Astrocyte (in vitro differentiated cells and primary cell): ENCODE measurements at regions not wholly inside any gene's neighbourhood (a gene's known extent, or its start where the extent isn't known, plus 50 kb on each side); places are given as distances from the start of the nearest gene placed in this dataset.

Experiments used
- DNase-seq: peaks from one replicate; pipeline ENCODE4 v3.0.0-alpha.2; 2010; ENCODE audit warnings: low read depth
- FAIRE-seq: peaks from 2 replicates; lab custom pipeline; 2011; peaks lifted over from hg19 to GRCh38; lab: Jason Lieb, UNC
- H2AFZ ChIP-seq: 2 replicates; pipeline ENCODE4 v1.6.0; 2012; ENCODE audit warnings: low read depth, low read length, inconsistent platforms
- H3K27ac ChIP-seq: 2 replicates; pipeline ENCODE4 v1.5.1; 2011; ENCODE audit warnings: low read depth, low read length, inconsistent platforms
- H3K27me3 ChIP-seq: 2 replicates; pipeline ENCODE4 v1.6.0; 2011; ENCODE audit warnings: low read length, inconsistent platforms; ENCODE audit not compliant: insufficient read depth
- H3K36me3 ChIP-seq: 2 replicates; pipeline ENCODE4 v1.5.1; 2011; ENCODE audit warnings: low read length, inconsistent platforms; ENCODE audit not compliant: insufficient read depth
- H3K4me1 ChIP-seq: 2 replicates; pipeline ENCODE4 v1.5.1; 2011; ENCODE audit warnings: low read length, inconsistent platforms; ENCODE audit not compliant: insufficient read depth
- H3K4me2 ChIP-seq: 2 replicates; pipeline ENCODE4 v1.6.0; 2012; ENCODE audit warnings: low read length, inconsistent platforms
- H3K4me3 ChIP-seq: 2 replicates; pipeline ENCODE4 v1.5.1; 2011; ENCODE audit warnings: low read depth, mild to moderate bottlenecking, low read length, inconsistent platforms; ENCODE audit not compliant: insufficient read depth
- H3K79me2 ChIP-seq: 2 replicates; pipeline ENCODE4 v1.6.0; 2012; ENCODE audit warnings: mild to moderate bottlenecking, low read length, inconsistent platforms; ENCODE audit not compliant: insufficient read depth
- H3K9ac ChIP-seq: 2 replicates; pipeline ENCODE4 v1.6.0; 2012; ENCODE audit warnings: mild to moderate bottlenecking, low read length, inconsistent platforms
- H3K9me3 ChIP-seq: 2 replicates; pipeline ENCODE4 v1.5.1; 2012; ENCODE audit warnings: low read depth, mild to moderate bottlenecking, low read length, inconsistent platforms; ENCODE audit not compliant: insufficient read depth
- H4K20me1 ChIP-seq: 2 replicates; pipeline ENCODE4 v1.6.0; 2012; ENCODE audit warnings: low read length, inconsistent platforms; ENCODE audit not compliant: insufficient read depth
- H3K27ac Mint-ChIP-seq: one replicate; pipeline ENCODE4 v1.8.0; 2021; ENCODE audit warnings: mild to moderate bottlenecking, mixed read lengths; ENCODE audit not compliant: unreplicated experiment
- H3K27me3 Mint-ChIP-seq: one replicate; pipeline ENCODE4 v1.8.0; 2021; ENCODE audit warnings: low read depth, mixed read lengths; ENCODE audit not compliant: unreplicated experiment
- H3K36me3 Mint-ChIP-seq: one replicate; pipeline ENCODE4 v1.8.0; 2021; ENCODE audit warnings: low read depth, mixed read lengths; ENCODE audit not compliant: unreplicated experiment
- H3K4me1 Mint-ChIP-seq: one replicate; pipeline ENCODE4 v1.8.0; 2021; ENCODE audit warnings: low read depth, mixed read lengths; ENCODE audit not compliant: unreplicated experiment
- H3K4me3 Mint-ChIP-seq: one replicate; pipeline ENCODE4 v1.8.0; 2021; ENCODE audit warnings: mild to moderate bottlenecking, moderate library complexity, mixed read lengths; ENCODE audit not compliant: unreplicated experiment
- H3K9me3 Mint-ChIP-seq: one replicate; pipeline ENCODE4 v1.8.0; 2021; ENCODE audit warnings: mild to moderate bottlenecking, mixed read lengths; ENCODE audit not compliant: unreplicated experiment
- EZH2 ChIP-seq: IDR thresholded peaks from 2 replicates; pipeline ENCODE4 v1.6.1; 2012; ENCODE audit warnings: mild to moderate bottlenecking, low read length, inconsistent platforms; ENCODE audit not compliant: insufficient read depth
- TF ChIP-seq, protein P1 (sequence below): IDR thresholded peaks from 2 replicates; pipeline ENCODE4 v1.5.1; 2011; ENCODE audit warnings: low read depth, mild to moderate bottlenecking, inconsistent platforms, low read length, moderate library complexity; ENCODE audit not compliant: insufficient read depth

DNA sequence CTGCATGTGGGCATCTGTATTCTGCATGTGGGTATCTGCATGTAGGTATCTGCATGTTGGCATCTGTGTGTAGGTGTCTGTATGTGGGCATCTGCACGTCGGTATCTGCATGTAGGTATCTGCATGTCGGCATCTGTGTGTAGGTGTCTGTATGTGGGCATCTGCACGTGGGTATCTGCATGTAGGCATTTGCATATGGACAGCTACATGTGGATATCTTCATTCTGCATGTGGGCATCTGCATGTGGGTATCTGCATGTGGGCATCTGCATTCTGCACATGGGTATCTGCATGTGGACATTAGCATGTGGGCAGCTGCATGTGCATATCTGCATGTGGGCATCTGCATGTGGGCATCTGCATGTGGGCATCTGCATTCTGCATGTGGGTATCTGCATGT is 537.4 kb downstream of the RNF144A start:
- Histone ChIP-seq H3K4me1 (no peaks in the 10 kb centered on the region), H3K36me3 (no peaks in the 10 kb centered on the region), H3K4me3 (no peak overlapping the region), H4K20me1 (no peaks in the 10 kb centered on the region), H2AFZ (no peak overlapping the region), H3K9me3 (peaks cover 3% of the 10 kb centered on the region), H3K27ac (no peak overlapping the region), H3K9ac (no peak overlapping the region), H3K4me2 (no peak overlapping the region), H3K27me3 (no peaks in the 10 kb centered on the region), H3K79me2 (no peaks in the 10 kb centered on the region)
- Mint-ChIP-seq H3K36me3 (no peaks in the 10 kb centered on the region), H3K9me3 (no peaks in the 10 kb centered on the region), H3K27ac (no peak overlapping the region), H3K4me3 (no peak overlapping the region), H3K4me1 (peaks cover 4% of the 10 kb centered on the region), H3K27me3 (no peaks in the 10 kb centered on the region)
- DNase-seq (no peak), FAIRE-seq (no peak)
- TF ChIP-seq EZH2: no peak
- TF ChIP-seq, protein P1, sequence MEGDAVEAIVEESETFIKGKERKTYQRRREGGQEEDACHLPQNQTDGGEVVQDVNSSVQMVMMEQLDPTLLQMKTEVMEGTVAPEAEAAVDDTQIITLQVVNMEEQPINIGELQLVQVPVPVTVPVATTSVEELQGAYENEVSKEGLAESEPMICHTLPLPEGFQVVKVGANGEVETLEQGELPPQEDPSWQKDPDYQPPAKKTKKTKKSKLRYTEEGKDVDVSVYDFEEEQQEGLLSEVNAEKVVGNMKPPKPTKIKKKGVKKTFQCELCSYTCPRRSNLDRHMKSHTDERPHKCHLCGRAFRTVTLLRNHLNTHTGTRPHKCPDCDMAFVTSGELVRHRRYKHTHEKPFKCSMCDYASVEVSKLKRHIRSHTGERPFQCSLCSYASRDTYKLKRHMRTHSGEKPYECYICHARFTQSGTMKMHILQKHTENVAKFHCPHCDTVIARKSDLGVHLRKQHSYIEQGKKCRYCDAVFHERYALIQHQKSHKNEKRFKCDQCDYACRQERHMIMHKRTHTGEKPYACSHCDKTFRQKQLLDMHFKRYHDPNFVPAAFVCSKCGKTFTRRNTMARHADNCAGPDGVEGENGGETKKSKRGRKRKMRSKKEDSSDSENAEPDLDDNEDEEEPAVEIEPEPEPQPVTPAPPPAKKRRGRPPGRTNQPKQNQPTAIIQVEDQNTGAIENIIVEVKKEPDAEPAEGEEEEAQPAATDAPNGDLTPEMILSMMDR: no peak

DNA sequence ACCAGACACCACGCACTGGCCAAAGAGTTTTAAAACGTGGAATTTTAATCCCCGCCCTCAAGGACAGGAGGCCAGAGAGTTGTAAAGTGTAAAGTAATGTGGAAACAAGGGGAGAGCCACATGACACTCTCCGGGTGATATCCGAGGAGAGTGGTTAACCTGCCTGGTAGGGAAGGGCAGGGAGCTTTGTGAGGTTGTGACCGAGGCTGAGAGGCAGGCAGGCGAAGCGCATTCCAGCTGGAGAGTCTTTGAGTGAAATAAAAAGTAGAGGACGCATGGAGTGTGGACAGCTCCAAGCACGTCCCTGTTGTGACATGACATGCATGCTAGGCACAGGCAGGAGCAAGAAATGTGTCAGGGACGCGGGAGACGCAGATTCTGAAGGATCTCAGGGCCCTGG is 539.5 kb downstream of the RNF144A start:
- no peaks in the 10 kb centered on the region for H3K27me3 ChIP-seq
- no peak overlapping the region for H3K27ac ChIP-seq
- FAIRE-seq: no peak
- Mint-ChIP-seq H3K27ac (no peak overlapping the region), H3K4me3 (no peak overlapping the region), H3K27me3 (no peaks in the 10 kb centered on the region), H3K36me3 (no peaks in the 10 kb centered on the region), H3K4me1 (no peaks in the 10 kb centered on the region), H3K9me3 (no peaks in the 10 kb centered on the region)
- H2AFZ ChIP-seq: no peak overlapping the region
- H3K4me2 ChIP-seq: no peak overlapping the region
- no peaks in the 10 kb centered on the region for H4K20me1 ChIP-seq
- TF ChIP-seq EZH2: no peak
- TF ChIP-seq, protein P1: no peak
- H3K9me3 ChIP-seq: peaks cover 3% of the 10 kb centered on the region
- no peak overlapping the region for H3K4me3 ChIP-seq
- H3K4me1 ChIP-seq: no peaks in the 10 kb centered on the region
- H3K9ac ChIP-seq: no peak overlapping the region
- DNase-seq: no peak
- H3K36me3 ChIP-seq: no peaks in the 10 kb centered on the region
- no peaks in the 10 kb centered on the region for H3K79me2 ChIP-seq

DNA sequence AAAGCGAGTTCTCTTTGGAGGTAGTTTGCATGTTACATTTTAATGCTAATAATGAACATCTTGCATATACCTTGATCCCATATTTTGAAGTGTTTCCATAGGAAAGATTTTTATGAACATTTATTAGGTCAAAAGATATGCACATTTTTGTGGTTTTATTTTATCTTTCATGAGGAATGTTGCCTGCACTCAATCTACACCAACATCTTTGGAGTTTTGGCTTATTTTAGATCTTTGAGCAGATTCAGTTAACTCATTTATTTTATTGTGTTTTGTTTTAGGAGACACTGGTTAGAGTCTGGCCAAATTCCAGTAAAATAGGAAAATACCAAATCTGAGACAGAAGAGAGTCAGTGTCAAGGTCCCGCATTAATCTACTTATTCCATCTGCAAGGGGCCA is 540.9 kb downstream of the RNF144A start:
- Histone ChIP-seq H3K27ac (no peak overlapping the region), H3K9ac (no peak overlapping the region), H3K4me1 (no peaks in the 10 kb centered on the region), H3K4me2 (no peak overlapping the region), H3K27me3 (no peaks in the 10 kb centered on the region), H2AFZ (no peak overlapping the region), H3K79me2 (no peaks in the 10 kb centered on the region), H4K20me1 (no peaks in the 10 kb centered on the region), H3K4me3 (no peak overlapping the region), H3K9me3 (peaks cover 3% of the 10 kb centered on the region), H3K36me3 (no peaks in the 10 kb centered on the region)
- Mint-ChIP-seq H3K36me3 (no peaks in the 10 kb centered on the region), H3K4me3 (no peak overlapping the region), H3K4me1 (no peaks in the 10 kb centered on the region), H3K9me3 (no peaks in the 10 kb centered on the region), H3K27ac (no peak overlapping the region), H3K27me3 (no peaks in the 10 kb centered on the region)
- FAIRE-seq: no peak
- no peak for DNase-seq
- TF ChIP-seq EZH2: no peak
- TF ChIP-seq, protein P1: no peak
